HuH-7.5 (cell line): ENCODE measurements at regions not wholly inside any gene's neighbourhood (a gene's known extent, or its start where the extent isn't known, plus 50 kb on each side); places are given as distances from the start of the nearest gene placed in this dataset.

ENCODE experiments used
- DNase-seq: peaks from one replicate; pipeline ENCODE4 v3.0.0; 2011; ENCODE audit warnings: low spot score

GRCh38 chr18:44423814-44424644 lies 256.7 kb upstream of the SETBP1 start:
- DNase-seq, result no peak

- DNase-seq, result no peak
Measured at GRCh38 chr18:44424645-44425035, 256.0 kb upstream of the SETBP1 start.

GRCh38 chr18:44425161-44425560 lies 255.5 kb upstream of the SETBP1 start:
- DNase-seq, result no peak

- DNase-seq, result no peak
Measured at GRCh38 chr18:44437603-44438002, 243.1 kb upstream of the SETBP1 start.

- DNase-seq, result no peak
Measured at GRCh38 chr18:44450226-44450625, 230.5 kb upstream of the SETBP1 start.

- no peak for DNase-seq
Measured at GRCh38 chr18:44452346-44452745, 228.3 kb upstream of the SETBP1 start.

- no peak for DNase-seq
Measured at GRCh38 chr18:44453505-44453904, 227.2 kb upstream of the SETBP1 start.

GRCh38 chr18:44458777-44459176 lies 221.9 kb upstream of the SETBP1 start:
- DNase-seq, result no peak

- DNase-seq, result no peak
Measured at GRCh38 chr18:44464398-44465180, 216.1 kb upstream of the SETBP1 start.

GRCh38 chr18:44465381-44465841 lies 215.3 kb upstream of the SETBP1 start:
- no peak for DNase-seq

- no peak for DNase-seq
Measured at GRCh38 chr18:44466997-44467396, 213.7 kb upstream of the SETBP1 start.

- no peak for DNase-seq
Measured at GRCh38 chr18:44467718-44468117, 213.0 kb upstream of the SETBP1 start.

- no peak for DNase-seq
Measured at GRCh38 chr18:44473394-44474066, 207.2 kb upstream of the SETBP1 start.

GRCh38 chr18:44474067-44474411 lies 206.6 kb upstream of the SETBP1 start:
- no peak for DNase-seq

GRCh38 chr18:44474591-44474990 lies 206.1 kb upstream of the SETBP1 start:
- DNase-seq, result no peak

GRCh38 chr18:44482761-44483160 lies 197.9 kb upstream of the SETBP1 start:
- DNase-seq, result no peak

- DNase-seq, result no peak
Measured at GRCh38 chr18:44495151-44495550, 185.5 kb upstream of the SETBP1 start.

- DNase-seq, result no peak
Measured at GRCh38 chr18:44497311-44497710, 183.4 kb upstream of the SETBP1 start.

- no peak for DNase-seq
Measured at GRCh38 chr18:44497757-44498490, 182.8 kb upstream of the SETBP1 start.

- no peak for DNase-seq
Measured at GRCh38 chr18:44500808-44501610, 179.7 kb upstream of the SETBP1 start.

GRCh38 chr18:44502221-44502620 lies 178.5 kb upstream of the SETBP1 start:
- no peak for DNase-seq
